CD4-positive, alpha-beta T cell (primary cell): ENCODE measurements at regions not wholly inside any gene's neighbourhood (a gene's known extent, or its start where the extent isn't known, plus 50 kb on each side); places are given as distances from the start of the nearest gene placed in this dataset.

ENCODE experiments used
- ATAC-seq: fragments of 200-7000 bp; cut with Tn5 transposase; one replicate; pipeline ENCODE4 v1.10.0; 2022; ENCODE audit warnings: mild to moderate bottlenecking; ENCODE audit not compliant: poor library complexity
- CTCF ChIA-PET: fragments of 350-600 bp; sonication (Branson Sonifier 250); formaldehyde crosslinking; loops from one replicate; lab custom pipeline; 2021; ENCODE audit warnings: antibody characterized with exemption, inconsistent platforms; lab: Charles Lee
- POLR2A ChIA-PET: fragments of 350-600 bp; sonication (Branson Sonifier 250); formaldehyde crosslinking; loops from one replicate; lab custom pipeline; 2021; ENCODE audit warnings: antibody characterized with exemption, inconsistent platforms; lab: Charles Lee
- DNase-seq, 14 experiments: peaks; one replicate each; pipeline ENCODE4 v3.0.0-alpha.2; 2013 to 2020; ENCODE audit warnings: mixed read lengths in 2 of 14
- H3K27ac ChIP-seq, 2 donors: one replicate each; pipeline versions ENCODE4 v1.5.1 to v1.7.0; 2013; ENCODE audit warnings: low read length in 2 of 2, low read depth in 1 of 2, mild to moderate bottlenecking in 1 of 2
- H3K27me3 ChIP-seq, 2 experiments: 1 replicate in 1 of 2; 2 replicates in 1 of 2; pipeline versions ENCODE4 v1.6.1 to v1.7.0; 2013; ENCODE audit warnings: low read length in 2 of 2, control low read depth in 1 of 2, mild to moderate bottlenecking in 1 of 2, moderate library complexity in 1 of 2; ENCODE audit not compliant: insufficient read depth in 2 of 2, control insufficient read depth in 1 of 2
- H3K36me3 ChIP-seq: one replicate; pipeline ENCODE4 v1.6.1; 2013; ENCODE audit warnings: low read length, control low read depth; ENCODE audit not compliant: insufficient read depth
- H3K4me1 ChIP-seq: one replicate; pipeline ENCODE4 v1.6.1; 2013; ENCODE audit warnings: low read length, control low read depth; ENCODE audit not compliant: insufficient read depth
- H3K4me3 ChIP-seq: one replicate; pipeline ENCODE4 v1.5.1; 2013; ENCODE audit warnings: mild to moderate bottlenecking, low read length, moderate library complexity
- H3K9me3 ChIP-seq, 2 experiments: 1 replicate in 1 of 2; 2 replicates in 1 of 2; pipeline versions ENCODE4 v1.6.1 to v1.7.0; 2013; ENCODE audit warnings: low read length in 2 of 2, mild to moderate bottlenecking in 2 of 2, control low read depth in 1 of 2, moderate library complexity in 1 of 2; ENCODE audit not compliant: control insufficient read depth in 1 of 2, insufficient read depth in 1 of 2
- H3K27ac Mint-ChIP-seq: one replicate; pipeline ENCODE4 v1.8.0; 2020; ENCODE audit warnings: mixed read lengths
- H3K27me3 Mint-ChIP-seq: one replicate; pipeline ENCODE4 v1.8.0; 2021; ENCODE audit warnings: mixed read lengths
- H3K36me3 Mint-ChIP-seq: one replicate; pipeline ENCODE4 v1.8.0; 2021; ENCODE audit warnings: low read depth, mixed read lengths
- H3K4me1 Mint-ChIP-seq: one replicate; pipeline ENCODE4 v1.8.0; 2021; ENCODE audit warnings: low read depth, mixed read lengths
- H3K4me3 Mint-ChIP-seq: one replicate; pipeline ENCODE4 v1.8.0; 2020; ENCODE audit warnings: mild to moderate bottlenecking, mixed read lengths
- H3K9me3 Mint-ChIP-seq: one replicate; pipeline ENCODE4 v1.8.0; 2020; ENCODE audit warnings: mixed read lengths
- CTCF ChIP-seq: fragments of 200-600 bp; IDR thresholded peaks from one replicate; pipeline ENCODE4 v1.8.0; 2022; ENCODE audit warnings: antibody characterized with exemption, mild to moderate bottlenecking
- intact Hi-C, 2 experiments: fragments of 100-400 bp; cut with DNase I in 1 of 2; cut with micrococcal nuclease in 1 of 2; formaldehyde crosslinking; loops; one replicate each; pipeline versions ENCODE4 v1.15.1 to v1.9.0; 2023 to 2025; cut with DNase I, micrococcal nuclease

- intact Hi-C loops: no loop called here
- no peak overlapping the region for H3K4me3 Mint-ChIP-seq
Measured at GRCh38 chr3:101091489-101091888, 98.3 kb upstream of the ABI3BP start.

GRCh38 chr3:101085752-101086151 is 92.5 kb upstream of the ABI3BP start:
- ChIA-PET CTCF (interaction anchor here (0.6 kb wide), 1 partner anchor 87 kb away, joined by 3 read pairs; no protein-coding TSS in a partner anchor), POLR2A (no interaction called here)
- DNase-seq (no peak), ATAC-seq (no peak)
- Mint-ChIP-seq H3K4me3 (no peak overlapping the region), H3K9me3 (no peaks in the 10 kb centered on the region), H3K4me1 (no peaks in the 10 kb centered on the region), H3K27ac (no peak overlapping the region), H3K36me3 (no peaks in the 10 kb centered on the region), H3K27me3 (peaks cover 28% of the 10 kb centered on the region)
- no peak overlapping the region for H3K27ac ChIP-seq
- TF ChIP-seq CTCF: no peak
- no peaks in the 10 kb centered on the region for H3K9me3 ChIP-seq
- H3K27me3 ChIP-seq: peaks cover 0 to 4% of the 10 kb centered on the region in 2 experiments
- H3K4me3 ChIP-seq: no peak overlapping the region
- no peaks in the 10 kb centered on the region for H3K36me3 ChIP-seq
- H3K4me1 ChIP-seq: no peaks in the 10 kb centered on the region
- intact Hi-C loops: no loop called here

More at GRCh38 chr3:101091489-101091888, 98.3 kb upstream of the ABI3BP start:
- ChIA-PET POLR2A (no interaction called here), CTCF (no interaction called here)
- peaks cover 38% of the 10 kb centered on the region for H3K27me3 Mint-ChIP-seq
- H3K27me3 ChIP-seq: no peaks in the 10 kb centered on the region
- no peaks in the 10 kb centered on the region for H3K36me3 ChIP-seq
- H3K27ac Mint-ChIP-seq: no peak overlapping the region
- H3K36me3 Mint-ChIP-seq: no peaks in the 10 kb centered on the region
- H3K4me1 Mint-ChIP-seq: no peaks in the 10 kb centered on the region
- ATAC-seq: no peak
- DNase-seq: no peak
- no peaks in the 10 kb centered on the region for H3K9me3 ChIP-seq
- H3K27ac ChIP-seq: no peak overlapping the region
- H3K4me3 ChIP-seq: no peak overlapping the region
- no peaks in the 10 kb centered on the region for H3K4me1 ChIP-seq
- no peak for TF ChIP-seq CTCF
- no peaks in the 10 kb centered on the region for H3K9me3 Mint-ChIP-seq

- H3K27ac ChIP-seq: no peak overlapping the region
- H3K36me3 ChIP-seq: no peaks in the 10 kb centered on the region
- H3K9me3 ChIP-seq: no peaks in the 10 kb centered on the region
- no peak for TF ChIP-seq CTCF
- no peak overlapping the region for H3K4me3 Mint-ChIP-seq
- no peaks in the 10 kb centered on the region for H3K4me1 Mint-ChIP-seq
- no peaks in the 10 kb centered on the region for H3K4me1 ChIP-seq
- no peaks in the 10 kb centered on the region for H3K9me3 Mint-ChIP-seq
- DNase-seq: no peak
- peaks cover 15% of the 10 kb centered on the region for H3K27me3 Mint-ChIP-seq
- H3K4me3 ChIP-seq: no peak overlapping the region
- POLR2A ChIA-PET: no interaction called here
- no peak overlapping the region for H3K27ac Mint-ChIP-seq
- H3K27me3 ChIP-seq: peaks cover 0 to 4% of the 10 kb centered on the region in 2 experiments
- CTCF ChIA-PET: interaction anchor here (0.5 kb wide), 1 partner anchor 539 kb away, joined by 3 read pairs; no protein-coding TSS in a partner anchor
- no peak for ATAC-seq
- intact Hi-C loops: no loop called here
- no peaks in the 10 kb centered on the region for H3K36me3 Mint-ChIP-seq
Measured at GRCh38 chr3:101084404-101084803, 91.2 kb upstream of the ABI3BP start.
